Mucosa of stomach (tissue), 1 donor: ENCODE measurements at regions not wholly inside any gene's neighbourhood (a gene's known extent, or its start where the extent isn't known, plus 50 kb on each side); places are given as distances from the start of the nearest gene placed in this dataset.

Source experiments
- H3K27me3 ChIP-seq: one replicate; pipeline ENCODE4 v1.7.0; 2013; ENCODE audit warnings: mild to moderate bottlenecking, low read length; ENCODE audit not compliant: control insufficient read depth, insufficient read depth
- H3K36me3 ChIP-seq: one replicate; pipeline ENCODE4 v1.7.0; 2013; ENCODE audit warnings: low read length; ENCODE audit not compliant: control insufficient read depth, insufficient read depth
- H3K4me1 ChIP-seq: one replicate; pipeline ENCODE4 v1.7.0; 2013; ENCODE audit warnings: mild to moderate bottlenecking, low read length; ENCODE audit not compliant: control insufficient read depth, insufficient read depth
- H3K4me3 ChIP-seq: one replicate; pipeline ENCODE4 v1.7.0; 2013; ENCODE audit warnings: low read length
- H3K9ac ChIP-seq: one replicate; pipeline ENCODE4 v1.7.0; 2013; ENCODE audit warnings: mild to moderate bottlenecking, low read length, moderate library complexity
- H3K9me3 ChIP-seq: one replicate; pipeline ENCODE4 v1.7.0; 2013; ENCODE audit warnings: mild to moderate bottlenecking, low read length, moderate library complexity; ENCODE audit not compliant: control insufficient read depth
- donor health status: Pancreatic carcinoma.

GRCh38 chr2:122525336-122525735 lies 769.9 kb downstream of the TSN start:
- Histone ChIP-seq H3K27me3 (no peaks in the 10 kb centered on the region), H3K36me3 (no peaks in the 10 kb centered on the region), H3K9me3 (no peaks in the 10 kb centered on the region), H3K4me3 (no peak overlapping the region), H3K9ac (no peak overlapping the region), H3K4me1 (no peaks in the 10 kb centered on the region)

GRCh38 chr2:122528061-122528460 lies 772.6 kb downstream of the TSN start:
- Histone ChIP-seq H3K9ac (no peak overlapping the region), H3K4me3 (no peak overlapping the region), H3K27me3 (no peaks in the 10 kb centered on the region), H3K9me3 (no peaks in the 10 kb centered on the region), H3K4me1 (no peaks in the 10 kb centered on the region), H3K36me3 (no peaks in the 10 kb centered on the region)

GRCh38 chr2:122528958-122529705 lies 773.7 kb downstream of the TSN start:
- H3K27me3 ChIP-seq, result no peaks in the 10 kb centered on the region
- no peak overlapping the region for H3K9ac ChIP-seq
- no peaks in the 10 kb centered on the region for H3K4me1 ChIP-seq
- no peaks in the 10 kb centered on the region for H3K36me3 ChIP-seq
- H3K4me3 ChIP-seq, result no peak overlapping the region
- no peaks in the 10 kb centered on the region for H3K9me3 ChIP-seq

- Histone ChIP-seq H3K4me3 (no peak overlapping the region), H3K4me1 (no peaks in the 10 kb centered on the region), H3K36me3 (no peaks in the 10 kb centered on the region), H3K9me3 (no peaks in the 10 kb centered on the region), H3K27me3 (no peaks in the 10 kb centered on the region), H3K9ac (no peak overlapping the region)
Measured at GRCh38 chr2:122530814-122531213, 775.4 kb downstream of the TSN start.

GRCh38 chr2:122531290-122532071 lies 776.0 kb downstream of the TSN start:
- H3K4me1 ChIP-seq, result no peaks in the 10 kb centered on the region
- H3K9ac ChIP-seq, result no peak overlapping the region
- no peak overlapping the region for H3K4me3 ChIP-seq
- no peaks in the 10 kb centered on the region for H3K27me3 ChIP-seq
- H3K9me3 ChIP-seq, result no peaks in the 10 kb centered on the region
- no peaks in the 10 kb centered on the region for H3K36me3 ChIP-seq

- Histone ChIP-seq H3K27me3 (no peaks in the 10 kb centered on the region), H3K4me1 (no peaks in the 10 kb centered on the region), H3K36me3 (no peaks in the 10 kb centered on the region), H3K4me3 (no peak overlapping the region), H3K9ac (no peak overlapping the region), H3K9me3 (no peaks in the 10 kb centered on the region)
Measured at GRCh38 chr2:122532072-122532344, 776.6 kb downstream of the TSN start.

GRCh38 chr2:122532481-122532880 lies 777.0 kb downstream of the TSN start:
- H3K9me3 ChIP-seq, result no peaks in the 10 kb centered on the region
- H3K27me3 ChIP-seq, result no peaks in the 10 kb centered on the region
- H3K9ac ChIP-seq, result no peak overlapping the region
- H3K36me3 ChIP-seq, result no peaks in the 10 kb centered on the region
- no peak overlapping the region for H3K4me3 ChIP-seq
- no peaks in the 10 kb centered on the region for H3K4me1 ChIP-seq

GRCh38 chr2:122535960-122536505 lies 780.6 kb downstream of the TSN start:
- Histone ChIP-seq H3K9ac (no peak overlapping the region), H3K4me3 (no peak overlapping the region), H3K36me3 (no peaks in the 10 kb centered on the region), H3K27me3 (no peaks in the 10 kb centered on the region), H3K4me1 (no peaks in the 10 kb centered on the region), H3K9me3 (no peaks in the 10 kb centered on the region)

- no peak overlapping the region for H3K4me3 ChIP-seq
- no peaks in the 10 kb centered on the region for H3K4me1 ChIP-seq
- H3K27me3 ChIP-seq, result no peaks in the 10 kb centered on the region
- H3K9ac ChIP-seq, result no peak overlapping the region
- no peaks in the 10 kb centered on the region for H3K9me3 ChIP-seq
- H3K36me3 ChIP-seq, result no peaks in the 10 kb centered on the region
Measured at GRCh38 chr2:122539311-122539710, 783.9 kb downstream of the TSN start.

- Histone ChIP-seq H3K9ac (no peak overlapping the region), H3K4me1 (no peaks in the 10 kb centered on the region), H3K36me3 (no peaks in the 10 kb centered on the region), H3K4me3 (no peak overlapping the region), H3K27me3 (no peaks in the 10 kb centered on the region), H3K9me3 (no peaks in the 10 kb centered on the region)
Measured at GRCh38 chr2:122539920-122540319, 784.5 kb downstream of the TSN start.

- H3K4me1 ChIP-seq, result no peaks in the 10 kb centered on the region
- H3K36me3 ChIP-seq, result no peaks in the 10 kb centered on the region
- H3K27me3 ChIP-seq, result no peaks in the 10 kb centered on the region
- no peak overlapping the region for H3K9ac ChIP-seq
- H3K4me3 ChIP-seq, result no peak overlapping the region
- no peaks in the 10 kb centered on the region for H3K9me3 ChIP-seq
Measured at GRCh38 chr2:122542236-122542635, 786.8 kb downstream of the TSN start.

- Histone ChIP-seq H3K36me3 (no peaks in the 10 kb centered on the region), H3K4me1 (no peaks in the 10 kb centered on the region), H3K27me3 (no peaks in the 10 kb centered on the region), H3K4me3 (no peak overlapping the region), H3K9me3 (no peaks in the 10 kb centered on the region), H3K9ac (no peak overlapping the region)
Measured at GRCh38 chr2:122542646-122543045, 787.2 kb downstream of the TSN start.
